KMS-11 (cell line): ENCODE measurements at regions not wholly inside any gene's neighbourhood (a gene's known extent, or its start where the extent isn't known, plus 50 kb on each side); places are given as distances from the start of the nearest gene placed in this dataset.

Experiments
- H2AFZ ChIP-seq: fragments of 200-600 bp; sonication (generic); 2 replicates; pipeline ENCODE4 v1.6.1; 2016; ENCODE audit warnings: antibody characterized with exemption, mixed run types, low read depth
- H3K27ac ChIP-seq: fragments of 200-600 bp; sonication (generic); 2 replicates; pipeline ENCODE4 v1.6.1; 2016; ENCODE audit warnings: mild to moderate bottlenecking, mixed run types
- H3K27me3 ChIP-seq: fragments of 200-600 bp; sonication (generic); 2 replicates; pipeline ENCODE4 v1.6.1; 2017; ENCODE audit warnings: mild to moderate bottlenecking, low read depth, mixed run types, moderate library complexity; ENCODE audit not compliant: insufficient read depth
- H3K36me3 ChIP-seq: fragments of 200-600 bp; sonication (generic); 2 replicates; pipeline ENCODE4 v1.6.1; 2017; ENCODE audit warnings: mild to moderate bottlenecking, mixed run types; ENCODE audit not compliant: insufficient read depth
- H3K4me1 ChIP-seq: fragments of 200-600 bp; sonication (generic); 2 replicates; pipeline ENCODE4 v1.6.1; 2016; ENCODE audit warnings: mild to moderate bottlenecking, low read depth, mixed run types; ENCODE audit not compliant: poor library complexity, severe bottlenecking
- H3K4me2 ChIP-seq: fragments of 200-600 bp; sonication (generic); 2 replicates; pipeline ENCODE4 v1.7.0; 2016; ENCODE audit warnings: mild to moderate bottlenecking, mixed run types
- H3K4me3 ChIP-seq: fragments of 200-600 bp; sonication (generic); IDR thresholded peaks from 2 replicates; pipeline ENCODE4 v1.6.1; 2017; ENCODE audit warnings: low read depth, low read length, mixed read lengths; ENCODE audit not compliant: insufficient read depth
- H3K79me2 ChIP-seq: fragments of 200-600 bp; sonication (generic); 2 replicates; pipeline ENCODE4 v1.6.1; 2016; ENCODE audit warnings: low read depth, mixed run types; ENCODE audit not compliant: insufficient read depth
- H3K9ac ChIP-seq: fragments of 200-600 bp; sonication (generic); 2 replicates; pipeline ENCODE4 v1.6.1; 2016; ENCODE audit warnings: mild to moderate bottlenecking, mixed run types
- H4K20me1 ChIP-seq: fragments of 200-600 bp; sonication (generic); 2 replicates; pipeline ENCODE4 v1.6.1; 2016; ENCODE audit warnings: mild to moderate bottlenecking, mixed run types; ENCODE audit not compliant: insufficient read depth
- TF ChIP-seq, protein P1 (sequence below): fragments of 200-600 bp; sonication (generic); conservative IDR thresholded peaks from 2 replicates; pipeline ENCODE4 v1.6.1; 2017; ENCODE audit warnings: low read depth, mild to moderate bottlenecking, antibody characterized with exemption, low read length, moderate library complexity, mixed read lengths

DNA sequence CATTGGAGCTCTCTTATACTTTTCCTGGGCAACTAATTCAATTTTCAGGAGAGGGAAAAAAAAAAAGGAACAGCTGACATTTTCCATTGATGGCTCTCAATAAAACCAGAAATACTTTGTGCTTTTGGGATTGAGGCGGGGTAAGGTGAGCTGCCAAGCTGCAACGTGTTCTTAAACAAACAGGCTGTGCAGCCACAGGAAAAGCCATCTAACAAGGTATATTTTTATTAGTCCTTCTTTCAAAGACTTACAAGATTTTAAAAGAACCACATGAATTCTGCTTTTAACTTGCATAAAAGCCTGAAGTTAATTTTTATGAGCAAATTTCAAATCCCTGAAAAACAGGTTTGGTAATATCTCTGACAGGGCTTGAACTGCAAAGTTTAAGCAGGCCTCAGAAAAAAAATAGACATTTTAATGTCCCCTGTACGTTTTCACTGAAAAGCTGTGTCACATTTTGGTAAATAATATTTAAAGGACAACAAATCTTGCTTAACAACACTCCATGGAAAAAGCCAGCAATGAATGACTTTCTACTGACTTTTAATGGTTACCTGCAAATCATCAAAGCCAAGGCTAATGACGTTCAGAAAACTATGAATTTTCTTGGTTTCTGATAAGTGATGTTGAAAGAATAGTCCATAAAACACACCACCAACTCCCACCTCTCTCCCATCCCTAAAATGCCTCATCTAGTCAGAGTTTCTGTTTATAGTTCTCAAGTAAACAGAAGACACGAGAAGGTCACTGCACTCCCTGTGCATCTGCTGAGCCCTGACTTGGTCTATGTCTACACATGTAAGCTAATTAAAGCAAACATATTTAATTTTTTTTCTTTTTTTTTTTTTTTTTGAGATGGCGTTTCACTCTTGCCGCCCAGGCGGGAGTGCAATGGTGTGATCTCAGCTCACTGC, 433.6 kb downstream of the PIK3R1 start:
- Histone ChIP-seq H3K9ac (no peak overlapping the region), H3K4me2 (no peak overlapping the region), H4K20me1 (no peaks in the 10 kb centered on the region), H2AFZ (no peak overlapping the region), H3K4me1 (peaks cover 13% of the 10 kb centered on the region), H3K4me3 (no peak overlapping the region), H3K36me3 (no peaks in the 10 kb centered on the region), H3K79me2 (no peaks in the 10 kb centered on the region), H3K27ac (no peak overlapping the region), H3K27me3 (no peaks in the 10 kb centered on the region)
- TF ChIP-seq, protein P1, sequence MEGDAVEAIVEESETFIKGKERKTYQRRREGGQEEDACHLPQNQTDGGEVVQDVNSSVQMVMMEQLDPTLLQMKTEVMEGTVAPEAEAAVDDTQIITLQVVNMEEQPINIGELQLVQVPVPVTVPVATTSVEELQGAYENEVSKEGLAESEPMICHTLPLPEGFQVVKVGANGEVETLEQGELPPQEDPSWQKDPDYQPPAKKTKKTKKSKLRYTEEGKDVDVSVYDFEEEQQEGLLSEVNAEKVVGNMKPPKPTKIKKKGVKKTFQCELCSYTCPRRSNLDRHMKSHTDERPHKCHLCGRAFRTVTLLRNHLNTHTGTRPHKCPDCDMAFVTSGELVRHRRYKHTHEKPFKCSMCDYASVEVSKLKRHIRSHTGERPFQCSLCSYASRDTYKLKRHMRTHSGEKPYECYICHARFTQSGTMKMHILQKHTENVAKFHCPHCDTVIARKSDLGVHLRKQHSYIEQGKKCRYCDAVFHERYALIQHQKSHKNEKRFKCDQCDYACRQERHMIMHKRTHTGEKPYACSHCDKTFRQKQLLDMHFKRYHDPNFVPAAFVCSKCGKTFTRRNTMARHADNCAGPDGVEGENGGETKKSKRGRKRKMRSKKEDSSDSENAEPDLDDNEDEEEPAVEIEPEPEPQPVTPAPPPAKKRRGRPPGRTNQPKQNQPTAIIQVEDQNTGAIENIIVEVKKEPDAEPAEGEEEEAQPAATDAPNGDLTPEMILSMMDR, result no peak

DNA sequence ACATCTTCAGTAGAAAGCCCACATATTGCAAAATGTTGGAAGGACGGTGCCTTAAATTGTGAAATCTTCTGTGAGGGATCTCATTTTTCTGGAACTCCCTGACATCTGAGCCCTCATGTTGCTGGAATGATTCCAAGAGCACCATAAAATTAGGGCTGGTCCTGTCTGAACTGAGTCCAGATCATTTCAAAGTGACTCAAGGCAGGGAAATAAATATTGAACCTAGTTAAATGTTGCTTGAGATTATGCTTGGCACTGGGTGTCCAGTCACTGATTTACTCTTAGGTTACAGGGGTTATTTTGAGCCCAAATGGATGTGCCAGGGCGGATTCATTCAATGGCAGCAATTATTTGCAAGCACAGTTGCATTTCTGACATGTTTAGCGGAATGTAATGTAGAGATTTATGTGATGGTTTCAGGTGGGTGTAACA, 437.0 kb downstream of the PIK3R1 start:
- Histone ChIP-seq H2AFZ (no peak overlapping the region), H3K4me2 (no peak overlapping the region), H4K20me1 (no peaks in the 10 kb centered on the region), H3K36me3 (no peaks in the 10 kb centered on the region), H3K27ac (no peak overlapping the region), H3K27me3 (no peaks in the 10 kb centered on the region), H3K9ac (no peak overlapping the region), H3K4me1 (no peaks in the 10 kb centered on the region), H3K79me2 (no peaks in the 10 kb centered on the region), H3K4me3 (no peak overlapping the region)
- TF ChIP-seq, protein P1, result no peak

DNA sequence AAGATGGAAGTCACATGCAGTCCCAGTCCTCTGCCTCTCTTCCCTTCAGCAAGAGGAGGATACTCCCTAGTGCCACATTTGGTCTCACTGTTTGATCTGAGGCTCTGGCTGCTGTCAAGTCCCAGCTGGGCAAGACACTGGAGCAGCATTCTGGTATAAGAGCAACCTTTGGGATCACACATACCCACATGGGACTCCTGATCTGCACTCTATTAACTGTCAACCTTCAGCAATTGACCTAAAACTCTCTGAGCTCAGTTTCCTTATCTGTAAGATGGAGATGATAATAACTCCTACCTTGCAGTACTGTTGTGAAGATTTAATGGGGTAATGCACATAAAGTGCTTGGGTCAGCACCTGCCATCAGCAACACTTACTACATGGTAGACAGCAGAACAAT, 437.9 kb downstream of the PIK3R1 start:
- Histone ChIP-seq H3K4me2 (no peak overlapping the region), H2AFZ (no peak overlapping the region), H3K4me1 (no peaks in the 10 kb centered on the region), H3K27ac (no peak overlapping the region), H3K27me3 (no peaks in the 10 kb centered on the region), H3K79me2 (no peaks in the 10 kb centered on the region), H3K4me3 (no peak overlapping the region), H3K36me3 (no peaks in the 10 kb centered on the region), H3K9ac (no peak overlapping the region), H4K20me1 (no peaks in the 10 kb centered on the region)
- TF ChIP-seq, protein P1, result no peak

DNA sequence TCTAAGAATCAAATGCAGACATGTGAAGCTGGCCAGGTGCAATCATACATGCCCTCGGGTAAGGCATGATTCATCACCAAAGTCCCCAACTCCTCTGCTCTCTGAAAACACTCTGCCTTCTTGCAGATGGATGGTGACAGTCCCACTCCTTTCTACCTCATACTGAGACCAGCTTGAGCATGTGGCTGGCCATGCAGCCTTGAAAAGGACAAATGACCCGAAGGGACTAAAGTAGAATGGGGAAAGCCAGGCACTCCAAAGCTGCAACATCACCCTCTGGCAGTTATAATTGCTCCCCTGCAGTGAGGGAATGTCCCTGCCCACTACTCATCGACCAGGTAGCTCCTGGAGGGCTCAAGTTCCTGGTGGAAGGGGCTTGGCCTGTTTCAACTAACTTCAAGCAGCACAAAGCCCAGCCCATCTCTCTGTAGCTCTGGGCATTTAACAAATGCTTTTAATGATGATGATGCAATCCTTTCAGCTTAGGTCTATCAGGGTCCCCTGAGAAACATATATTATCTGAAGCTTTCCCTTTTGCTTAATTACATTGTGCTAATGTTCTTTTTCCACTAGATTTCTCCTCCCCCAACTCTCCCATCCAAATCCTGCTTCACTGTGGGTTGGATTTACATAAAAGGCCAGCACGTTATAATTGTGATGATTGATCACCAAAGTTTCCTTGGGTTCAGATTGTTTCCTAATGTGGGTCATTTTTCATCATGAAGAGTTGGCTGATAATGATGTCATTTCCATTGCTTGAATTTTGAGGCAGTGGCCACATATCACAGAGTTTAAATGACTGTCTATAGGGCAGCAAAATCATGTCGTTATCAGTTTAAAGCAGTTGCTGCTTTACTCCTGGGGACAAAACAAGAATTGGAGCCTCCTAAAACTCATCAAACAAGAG, 436.5 kb upstream of the SLC30A5 start:
- Histone ChIP-seq H3K27me3 (no peaks in the 10 kb centered on the region), H3K9ac (no peak overlapping the region), H3K4me2 (no peak overlapping the region), H2AFZ (no peak overlapping the region), H3K4me3 (no peak overlapping the region), H3K79me2 (no peaks in the 10 kb centered on the region), H3K4me1 (no peaks in the 10 kb centered on the region), H3K36me3 (no peaks in the 10 kb centered on the region), H4K20me1 (no peaks in the 10 kb centered on the region), H3K27ac (no peak overlapping the region)
- TF ChIP-seq, protein P1, result no peak
